ENCODE measurements at regions not wholly inside any gene's neighbourhood (a gene's known extent, or its start where the extent isn't known, plus 50 kb on each side); places are given as distances from the start of the nearest gene placed in this dataset.
A peak's percentile ranks its signal among the peaks of the same experiment; 100 is the strongest.

DNA sequence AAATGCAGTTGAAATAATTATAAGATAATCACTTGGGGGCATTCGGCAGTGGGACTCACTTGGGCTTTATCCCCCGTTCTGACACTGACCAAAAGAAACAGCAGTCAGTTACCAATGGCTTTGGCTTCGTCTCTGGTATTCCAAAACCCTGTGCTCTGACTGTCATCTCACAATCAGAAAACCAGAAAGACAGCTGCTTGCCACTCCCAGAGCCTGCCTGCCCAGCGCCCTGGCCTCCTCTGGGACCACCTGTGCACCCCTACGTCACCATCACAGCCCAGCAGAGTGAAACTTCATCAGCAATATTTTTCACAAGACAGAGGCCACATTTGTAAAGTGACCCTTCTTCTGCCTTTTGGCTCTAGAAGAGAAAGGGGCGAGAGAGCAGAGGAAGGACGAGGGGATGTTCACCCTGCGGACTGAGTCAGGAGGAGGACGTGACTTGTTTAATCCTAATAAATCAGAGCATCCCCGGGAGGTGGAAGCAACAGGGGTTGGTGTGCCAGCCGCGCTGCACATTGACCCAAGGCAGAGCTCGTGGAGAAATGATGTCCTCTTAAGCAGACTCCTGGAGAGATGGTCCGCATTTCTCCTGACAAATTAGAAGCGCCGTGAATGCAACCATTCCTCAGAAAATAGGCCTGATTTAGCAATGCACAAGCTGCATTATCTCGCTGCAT lies 397.8 kb upstream of the ZNF507 start:
- Histone ChIP-seq H3K4me2 (ENCODE audit: low read length) (no peak overlapping the region), H2AFZ (ENCODE audit: low read depth, low read length) (no peak overlapping the region), H4K20me1 (ENCODE audit: insufficient read depth, low read length) (no peaks in the 10 kb centered on the region), H3K79me2 (ENCODE audit: insufficient read depth, low read length) (no peaks in the 10 kb centered on the region), H3K9ac (ENCODE audit: low read length) (no peak overlapping the region), H3K9me3 (ENCODE audit: insufficient read depth, low read depth, low read length) (no peaks in the 10 kb centered on the region), H3K4me1 (ENCODE audit: insufficient read depth, low read length) (no peaks in the 10 kb centered on the region), H3K36me3 (ENCODE audit: insufficient read depth, low read length) (no peaks in the 10 kb centered on the region), H3K27ac (ENCODE audit: low read depth, low read length) (no peak overlapping the region), H3K27me3 (ENCODE audit: insufficient read depth, low read length) (no peaks in the 10 kb centered on the region), H3K4me3 (ENCODE audit: insufficient read depth, low read depth, low read length) (no peak overlapping the region)
- Mint-ChIP-seq H3K27me3 (ENCODE audit: low read depth, unreplicated experiment) (peaks cover 40% of the 10 kb centered on the region), H3K4me1 (ENCODE audit: low read depth, unreplicated experiment) (no peaks in the 10 kb centered on the region), H3K9me3 (ENCODE audit: unreplicated experiment) (peaks cover 3% of the 10 kb centered on the region), H3K4me3 (ENCODE audit: unreplicated experiment) (no peak overlapping the region), H3K27ac (ENCODE audit: unreplicated experiment) (peak overlapping the region; percentile 13), H3K36me3 (ENCODE audit: low read depth, unreplicated experiment) (no peaks in the 10 kb centered on the region)
- no peak for DNase-seq (ENCODE audit: low read depth)
- TF ChIP-seq, protein P1, sequence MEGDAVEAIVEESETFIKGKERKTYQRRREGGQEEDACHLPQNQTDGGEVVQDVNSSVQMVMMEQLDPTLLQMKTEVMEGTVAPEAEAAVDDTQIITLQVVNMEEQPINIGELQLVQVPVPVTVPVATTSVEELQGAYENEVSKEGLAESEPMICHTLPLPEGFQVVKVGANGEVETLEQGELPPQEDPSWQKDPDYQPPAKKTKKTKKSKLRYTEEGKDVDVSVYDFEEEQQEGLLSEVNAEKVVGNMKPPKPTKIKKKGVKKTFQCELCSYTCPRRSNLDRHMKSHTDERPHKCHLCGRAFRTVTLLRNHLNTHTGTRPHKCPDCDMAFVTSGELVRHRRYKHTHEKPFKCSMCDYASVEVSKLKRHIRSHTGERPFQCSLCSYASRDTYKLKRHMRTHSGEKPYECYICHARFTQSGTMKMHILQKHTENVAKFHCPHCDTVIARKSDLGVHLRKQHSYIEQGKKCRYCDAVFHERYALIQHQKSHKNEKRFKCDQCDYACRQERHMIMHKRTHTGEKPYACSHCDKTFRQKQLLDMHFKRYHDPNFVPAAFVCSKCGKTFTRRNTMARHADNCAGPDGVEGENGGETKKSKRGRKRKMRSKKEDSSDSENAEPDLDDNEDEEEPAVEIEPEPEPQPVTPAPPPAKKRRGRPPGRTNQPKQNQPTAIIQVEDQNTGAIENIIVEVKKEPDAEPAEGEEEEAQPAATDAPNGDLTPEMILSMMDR (IDR thresholded peaks at IDR 0.05; ENCODE audit: insufficient read depth, low read depth, low read length): no peak
- no peak for TF ChIP-seq EZH2 (IDR thresholded peaks at IDR 0.05; ENCODE audit: insufficient read depth, low read length)
- no peak for FAIRE-seq

GRCh38 chr19:31952693-31953092 lies 392.7 kb upstream of the ZNF507 start:
- Histone ChIP-seq H3K27ac (ENCODE audit: low read depth, low read length) (no peak overlapping the region), H3K79me2 (ENCODE audit: insufficient read depth, low read length) (no peaks in the 10 kb centered on the region), H3K9me3 (ENCODE audit: insufficient read depth, low read depth, low read length) (no peaks in the 10 kb centered on the region), H3K27me3 (ENCODE audit: insufficient read depth, low read length) (no peaks in the 10 kb centered on the region), H3K4me2 (ENCODE audit: low read length) (no peak overlapping the region), H3K9ac (ENCODE audit: low read length) (no peak overlapping the region), H2AFZ (ENCODE audit: low read depth, low read length) (no peak overlapping the region), H4K20me1 (ENCODE audit: insufficient read depth, low read length) (no peaks in the 10 kb centered on the region), H3K4me1 (ENCODE audit: insufficient read depth, low read length) (no peaks in the 10 kb centered on the region), H3K36me3 (ENCODE audit: insufficient read depth, low read length) (no peaks in the 10 kb centered on the region), H3K4me3 (ENCODE audit: insufficient read depth, low read depth, low read length) (no peak overlapping the region)
- FAIRE-seq: no peak
- no peaks in the 10 kb centered on the region for H3K36me3 Mint-ChIP-seq (ENCODE audit: low read depth, unreplicated experiment)
- peaks cover 3% of the 10 kb centered on the region for H3K9me3 Mint-ChIP-seq (ENCODE audit: unreplicated experiment)
- no peak overlapping the region for H3K27ac Mint-ChIP-seq (ENCODE audit: unreplicated experiment)
- H3K27me3 Mint-ChIP-seq (ENCODE audit: low read depth, unreplicated experiment): peaks cover 26% of the 10 kb centered on the region
- H3K4me1 Mint-ChIP-seq (ENCODE audit: low read depth, unreplicated experiment): no peaks in the 10 kb centered on the region
- no peak for DNase-seq (ENCODE audit: low read depth)
- no peak overlapping the region for H3K4me3 Mint-ChIP-seq (ENCODE audit: unreplicated experiment)
- TF ChIP-seq EZH2 (IDR thresholded peaks at IDR 0.05; ENCODE audit: insufficient read depth, low read length): no peak
- TF ChIP-seq, protein P1 (IDR thresholded peaks at IDR 0.05; ENCODE audit: insufficient read depth, low read depth, low read length): no peak

- Histone ChIP-seq H3K4me1 (ENCODE audit: insufficient read depth, low read length) (no peaks in the 10 kb centered on the region), H3K9ac (ENCODE audit: low read length) (no peak overlapping the region), H4K20me1 (ENCODE audit: insufficient read depth, low read length) (no peaks in the 10 kb centered on the region), H3K79me2 (ENCODE audit: insufficient read depth, low read length) (no peaks in the 10 kb centered on the region), H3K4me2 (ENCODE audit: low read length) (no peak overlapping the region), H3K27me3 (ENCODE audit: insufficient read depth, low read length) (no peaks in the 10 kb centered on the region), H3K27ac (ENCODE audit: low read depth, low read length) (no peak overlapping the region), H3K4me3 (ENCODE audit: insufficient read depth, low read depth, low read length) (no peak overlapping the region), H3K36me3 (ENCODE audit: insufficient read depth, low read length) (no peaks in the 10 kb centered on the region), H3K9me3 (ENCODE audit: insufficient read depth, low read depth, low read length) (no peaks in the 10 kb centered on the region), H2AFZ (ENCODE audit: low read depth, low read length) (no peak overlapping the region)
- DNase-seq (ENCODE audit: low read depth) (no peak), FAIRE-seq (no peak)
- Mint-ChIP-seq H3K27me3 (ENCODE audit: low read depth, unreplicated experiment) (peaks cover 32% of the 10 kb centered on the region), H3K9me3 (ENCODE audit: unreplicated experiment) (peaks cover 3% of the 10 kb centered on the region), H3K27ac (ENCODE audit: unreplicated experiment) (no peak overlapping the region), H3K4me3 (ENCODE audit: unreplicated experiment) (no peak overlapping the region), H3K4me1 (ENCODE audit: low read depth, unreplicated experiment) (no peaks in the 10 kb centered on the region), H3K36me3 (ENCODE audit: low read depth, unreplicated experiment) (no peaks in the 10 kb centered on the region)
- TF ChIP-seq EZH2 (IDR thresholded peaks at IDR 0.05; ENCODE audit: insufficient read depth, low read length): no peak
- TF ChIP-seq, protein P1 (IDR thresholded peaks at IDR 0.05; ENCODE audit: insufficient read depth, low read depth, low read length): no peak
Measured at GRCh38 chr19:31955061-31955460, 390.3 kb upstream of the ZNF507 start.

Measured in astrocyte (in vitro differentiated cells and primary cell).